Superior temporal gyrus (tissue), 1 donor: ENCODE measurements at regions not wholly inside any gene's neighbourhood (a gene's known extent, or its start where the extent isn't known, plus 50 kb on each side); places are given as distances from the start of the nearest gene placed in this dataset.
A peak's percentile ranks its signal among the peaks of the same experiment; 100 is the strongest.

Source experiments
- DNase-seq: peaks from one replicate; pipeline ENCODE4 v3.0.0-alpha.2; 2016; ENCODE audit errors: extremely low spot score

DNA sequence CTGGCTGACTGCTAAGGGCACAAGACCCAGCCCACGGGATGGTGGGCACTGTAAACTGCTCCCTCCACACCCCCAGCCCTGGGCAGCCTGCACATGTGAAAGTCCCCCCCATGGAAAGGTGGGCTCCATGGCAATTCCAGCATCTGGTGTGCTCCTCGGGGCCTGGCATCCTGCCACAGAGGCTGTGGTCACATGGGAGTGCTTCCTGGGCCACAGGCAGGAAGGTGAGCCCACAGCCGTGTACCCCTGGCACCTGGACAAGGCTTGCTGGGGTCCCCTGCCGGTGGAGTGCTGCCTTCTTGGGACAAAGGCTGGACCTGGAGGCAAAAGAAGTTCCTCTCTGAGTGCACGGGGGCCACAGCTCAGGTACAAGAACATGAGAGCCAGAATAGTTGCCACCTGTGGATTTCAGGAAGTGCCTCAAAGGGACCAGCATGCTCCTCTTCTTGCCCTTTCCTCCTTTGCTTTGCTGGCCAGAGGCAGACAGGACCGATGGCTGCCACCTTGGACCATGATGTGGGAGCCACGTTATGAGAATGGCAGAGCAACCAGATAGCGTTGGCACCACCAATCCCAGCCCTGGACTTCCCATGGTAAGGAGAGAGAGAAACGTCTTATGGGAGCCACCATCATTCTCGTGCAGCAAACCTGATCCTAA lies 120.2 kb upstream of the MLN start:
- DNase-seq: no peak

DNA sequence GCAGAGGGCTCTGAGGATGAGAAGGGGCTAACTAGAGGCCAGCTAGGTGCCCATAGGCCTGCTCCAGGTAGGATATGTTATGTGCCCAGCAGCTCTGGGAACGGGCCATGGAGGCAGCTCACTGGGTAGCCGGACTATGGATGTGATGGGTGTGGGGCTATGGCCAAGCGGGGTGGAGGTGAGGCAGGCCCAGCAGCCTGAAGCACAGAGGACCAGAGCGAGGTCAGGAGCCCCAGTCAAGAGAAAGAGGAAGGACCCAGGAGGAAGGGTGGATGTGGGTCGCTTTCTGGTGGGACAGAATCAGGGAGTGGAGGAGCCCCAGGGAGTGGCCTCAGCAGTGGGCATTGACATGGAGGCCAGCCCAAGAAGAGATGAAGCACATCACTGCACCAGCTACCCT lies 117.9 kb upstream of the MLN start:
- no peak for DNase-seq

- no peak for DNase-seq
Measured at GRCh38 chr6:33918175-33918695, 114.4 kb upstream of the MLN start.

- DNase-seq: no peak
Measured at GRCh38 chr6:33915134-33915533, 111.3 kb upstream of the MLN start.

DNA sequence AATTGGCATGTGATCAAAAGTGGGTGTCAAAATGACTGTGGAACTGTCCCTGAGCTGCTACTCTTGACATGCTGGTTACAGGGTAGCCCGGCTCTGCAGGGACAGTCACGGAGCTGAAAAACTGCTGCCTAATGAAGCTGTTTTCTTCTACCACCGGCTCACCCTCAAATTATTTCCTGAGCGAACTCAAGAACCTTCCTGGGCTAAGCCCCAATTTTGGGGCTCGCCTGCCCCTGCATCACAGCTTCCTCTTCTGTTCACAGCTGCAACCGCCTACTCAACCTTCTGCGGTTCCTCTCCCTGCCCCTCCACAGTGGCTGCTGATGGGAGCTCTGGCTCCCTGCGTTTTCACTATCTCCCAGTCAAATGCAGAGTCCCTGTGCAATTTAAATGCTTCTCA lies 110.8 kb upstream of the MLN start:
- DNase-seq: peak; percentile 29

DNA sequence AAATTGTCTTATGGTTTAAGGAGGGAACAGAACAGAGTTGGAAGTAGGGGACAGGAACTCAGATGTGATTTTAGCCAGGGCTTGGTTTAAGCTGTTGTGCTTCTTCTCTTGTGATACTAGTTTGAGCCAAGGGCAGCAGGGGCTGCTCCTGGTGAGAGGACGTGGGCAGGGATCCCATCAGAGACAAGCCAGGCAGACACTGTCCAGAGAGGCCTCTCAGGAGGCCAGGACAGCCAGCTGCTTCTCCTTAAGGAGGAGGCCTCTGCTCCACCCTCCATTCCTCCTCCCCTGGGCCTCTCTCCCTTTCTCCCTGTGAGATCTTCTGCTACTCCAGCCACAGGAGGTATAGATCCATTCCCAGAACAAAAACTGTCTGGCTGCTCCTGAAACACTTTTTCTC lies 108.4 kb upstream of the MLN start:
- no peak for DNase-seq

GRCh38 chr6:33911488-33911887 lies 107.7 kb upstream of the MLN start:
- DNase-seq: no peak

DNA sequence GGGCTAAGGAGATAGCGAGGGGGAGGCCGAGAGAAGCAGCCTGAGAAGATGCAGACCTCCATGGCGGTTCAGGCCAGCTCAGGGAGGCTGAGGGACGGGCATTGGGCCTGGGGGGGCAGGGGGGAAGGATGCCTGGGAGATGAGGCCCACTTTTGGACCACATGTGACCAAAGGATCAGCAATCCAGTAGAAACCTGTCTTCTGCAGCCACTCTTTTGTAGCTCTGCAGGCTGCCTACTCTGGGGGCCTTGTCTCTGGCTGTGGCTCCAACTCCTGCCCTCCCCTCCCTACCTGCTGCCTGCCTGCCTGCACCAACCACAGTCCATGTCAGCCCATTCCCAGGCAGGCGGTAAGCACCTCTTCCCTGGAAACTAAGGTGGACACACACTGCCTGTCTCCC lies 106.8 kb upstream of the MLN start:
- no peak for DNase-seq

DNA sequence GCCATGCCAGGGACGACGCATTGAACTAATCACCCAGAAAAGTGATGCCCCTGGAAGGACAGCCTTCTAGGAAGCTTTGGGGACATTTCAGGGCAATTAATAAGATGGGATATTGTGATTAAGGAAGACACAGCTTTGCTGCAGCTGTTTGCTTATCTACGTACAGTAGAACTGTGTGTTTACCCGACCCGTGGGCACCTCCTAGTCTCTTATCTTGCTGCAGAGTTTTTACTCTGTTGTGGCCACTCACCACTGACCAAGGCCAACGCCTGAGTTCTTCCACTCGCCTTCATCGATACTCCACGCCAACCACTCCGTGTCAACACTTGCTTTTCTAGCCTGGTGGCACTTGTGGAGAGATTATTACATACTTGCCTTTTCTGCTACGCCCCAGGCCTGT lies 105.9 kb upstream of the MLN start:
- no peak for DNase-seq

GRCh38 chr6:33908025-33908424 lies 104.2 kb upstream of the MLN start:
- no peak for DNase-seq

DNA sequence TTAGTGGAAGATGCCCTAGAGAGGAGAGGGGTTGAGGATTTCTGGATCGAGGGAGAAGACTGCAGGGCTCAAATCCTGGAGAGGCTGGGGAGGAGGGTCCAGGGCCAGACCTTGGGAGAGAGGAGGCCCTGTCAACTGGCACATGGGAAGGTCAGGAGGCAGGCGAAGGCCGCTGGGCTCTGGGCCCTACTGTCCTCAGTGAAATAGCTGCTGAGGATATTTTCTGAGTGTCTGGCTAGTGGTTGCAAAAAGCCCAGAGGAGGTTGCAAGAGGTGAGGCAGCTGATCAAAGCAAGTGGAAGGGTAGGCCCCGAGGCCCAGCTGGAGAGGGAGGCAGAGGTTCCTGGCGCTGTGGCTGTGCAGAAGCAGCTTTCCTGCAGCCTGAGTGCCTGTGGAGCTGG lies 103.4 kb upstream of the MLN start:
- DNase-seq: no peak

DNA sequence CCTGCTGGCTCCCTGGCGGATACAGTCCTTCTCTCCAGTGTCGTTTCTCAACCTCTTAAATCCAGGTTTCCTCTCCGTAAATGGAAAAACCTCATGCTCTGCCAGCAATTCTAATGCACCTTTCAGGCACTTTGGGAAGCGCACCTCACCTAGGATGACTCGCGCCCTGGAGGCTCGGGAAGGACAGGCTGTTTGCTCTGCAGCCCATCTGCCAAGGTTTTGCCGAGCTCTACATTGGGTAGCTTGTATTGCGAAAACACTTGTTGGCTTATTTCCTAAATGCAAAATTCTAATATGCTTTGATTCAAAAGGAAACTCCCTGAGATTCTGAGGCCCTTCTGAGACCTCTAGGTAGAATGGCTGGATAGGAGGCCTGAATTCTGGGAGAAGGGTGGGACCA lies 102.6 kb upstream of the MLN start:
- DNase-seq: no peak

- DNase-seq: no peak
Measured at GRCh38 chr6:33905071-33905609, 101.3 kb upstream of the MLN start.

- no peak for DNase-seq
Measured at GRCh38 chr6:33904747-33905065, 100.9 kb upstream of the MLN start.

- DNase-seq: no peak
Measured at GRCh38 chr6:33904050-33904746, 100.4 kb upstream of the MLN start.

GRCh38 chr6:33903579-33903978 lies 99.8 kb upstream of the MLN start:
- no peak for DNase-seq

DNA sequence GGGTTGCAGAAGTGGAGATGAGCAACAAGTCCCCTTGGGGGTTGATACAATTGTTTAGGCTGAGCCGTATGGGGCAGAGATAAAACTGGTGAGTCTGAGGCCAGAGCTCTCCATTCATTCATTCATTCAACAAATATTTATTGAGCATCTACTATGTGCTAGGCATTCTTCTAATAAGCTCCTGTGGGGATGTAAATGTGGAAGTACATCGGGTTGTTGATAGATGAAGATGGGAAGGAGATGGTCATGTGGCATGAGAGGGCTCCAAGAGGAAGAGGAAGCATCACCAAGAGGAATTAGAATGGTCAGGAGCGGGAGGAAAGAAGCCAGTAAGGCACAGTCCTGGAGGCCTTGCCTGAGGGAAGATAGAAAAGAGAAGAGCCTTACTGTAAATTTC lies 98.7 kb upstream of the MLN start:
- no peak for DNase-seq

GRCh38 chr6:33901822-33902456 lies 98.1 kb upstream of the MLN start:
- DNase-seq: no peak

- no peak for DNase-seq
Measured at GRCh38 chr6:33898771-33899170, 95.0 kb upstream of the MLN start.

DNA sequence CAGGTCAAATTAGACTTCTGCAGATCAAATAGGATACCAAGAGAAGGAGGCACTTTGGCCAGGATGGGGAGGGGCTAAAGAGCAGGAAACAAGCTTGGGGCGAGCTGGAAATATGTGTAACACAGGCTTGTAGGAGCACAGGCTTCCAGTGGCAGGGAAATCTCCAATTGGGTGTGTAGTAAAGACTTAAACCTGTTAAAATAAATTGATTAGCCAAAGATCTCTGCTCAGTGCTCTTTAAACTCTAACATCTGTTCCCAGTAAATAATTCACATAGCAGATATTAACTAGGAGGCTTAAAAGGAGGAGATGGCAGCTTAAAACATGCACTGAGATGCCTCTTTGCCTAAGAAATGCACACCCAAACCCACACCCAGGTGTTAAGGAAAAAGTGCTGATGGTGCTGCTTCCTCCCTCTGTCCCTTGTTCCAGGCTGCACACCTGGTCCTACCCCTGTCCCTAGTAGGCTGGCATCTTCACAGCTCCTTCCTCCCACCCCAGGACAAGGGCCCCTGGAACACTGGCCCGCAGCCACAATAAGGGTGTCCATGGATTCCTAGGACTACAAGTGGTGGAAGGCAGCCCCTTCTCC lies 93.5 kb upstream of the MLN start:
- DNase-seq: no peak

- no peak for DNase-seq
Measured at GRCh38 chr6:33896391-33897188, 92.8 kb upstream of the MLN start.

DNA sequence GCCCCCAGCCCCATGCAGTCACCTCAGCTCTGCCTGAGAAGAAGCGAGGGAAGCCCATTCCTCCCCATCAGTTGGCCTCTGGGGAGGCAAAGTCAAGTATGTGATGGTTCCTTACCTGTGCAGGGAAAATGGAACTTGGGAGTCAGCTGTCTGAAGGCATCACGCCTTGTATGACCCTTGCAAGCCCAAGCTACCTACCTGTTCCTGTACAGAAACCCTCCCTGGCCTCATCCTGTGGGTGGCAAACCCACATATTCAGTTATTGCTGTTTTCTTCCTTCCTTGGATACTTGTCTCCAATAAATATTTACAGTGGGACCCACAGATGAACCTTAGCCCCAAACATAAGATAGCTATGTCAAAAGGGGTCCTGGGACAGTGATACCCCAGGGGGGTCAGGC lies 92.2 kb upstream of the MLN start:
- no peak for DNase-seq
